Loucy (cell line): ENCODE measurements at regions not wholly inside any gene's neighbourhood (a gene's known extent, or its start where the extent isn't known, plus 50 kb on each side); places are given as distances from the start of the nearest gene placed in this dataset.

Experiments used
- H2AFZ ChIP-seq: fragments of 200-600 bp; sonication (generic); 2 replicates; pipeline ENCODE4 v1.6.0; 2016; ENCODE audit warnings: antibody characterized with exemption, mild to moderate bottlenecking, low read length, moderate library complexity
- H3F3A ChIP-seq: fragments of 200-600 bp; 2 replicates; pipeline ENCODE4 v1.6.0; 2016; ENCODE audit warnings: antibody characterized with exemption, low read depth, mild to moderate bottlenecking
- H3K27me3 ChIP-seq: fragments of 200-600 bp; sonication (generic); 2 replicates; pipeline ENCODE4 v1.6.1; 2014; ENCODE audit warnings: low read length, mild to moderate bottlenecking; ENCODE audit not compliant: insufficient read depth, poor library complexity, severe bottlenecking
- H3K36me3 ChIP-seq: fragments of 200-600 bp; sonication (generic); 2 replicates; pipeline ENCODE4 v1.6.1; 2016; ENCODE audit warnings: low read length; ENCODE audit not compliant: insufficient read depth
- H3K4me1 ChIP-seq: fragments of 200-600 bp; sonication (generic); 2 replicates; pipeline ENCODE4 v1.5.1; 2014; ENCODE audit warnings: low read length, mild to moderate bottlenecking; ENCODE audit not compliant: insufficient read depth, poor library complexity, severe bottlenecking
- H3K4me2 ChIP-seq: fragments of 200-600 bp; sonication (generic); 2 replicates; pipeline ENCODE4 v1.6.0; 2014; ENCODE audit warnings: antibody characterized with exemption, low read length, low read depth, mild to moderate bottlenecking; ENCODE audit not compliant: poor library complexity, severe bottlenecking
- H3K4me3 ChIP-seq: fragments of 200-600 bp; sonication (generic); 2 replicates; pipeline ENCODE4 v1.5.1; 2014; ENCODE audit warnings: low read length, mild to moderate bottlenecking, mixed read lengths; ENCODE audit not compliant: poor library complexity, severe bottlenecking
- H3K79me2 ChIP-seq: fragments of 200-600 bp; sonication (generic); 2 replicates; pipeline ENCODE4 v1.6.1; 2014; ENCODE audit warnings: low read length; ENCODE audit not compliant: insufficient read depth
- H3K9ac ChIP-seq: fragments of 200-600 bp; sonication (generic); 2 replicates; pipeline ENCODE4 v1.6.0; 2014; ENCODE audit warnings: mild to moderate bottlenecking, low read depth, low read length, moderate library complexity; ENCODE audit not compliant: poor library complexity, severe bottlenecking
- H3K9me2 ChIP-seq: fragments of 200-600 bp; sonication (generic); replicated peaks from 2 replicates; pipeline ENCODE4 v1.6.1; 2016; ENCODE audit warnings: low read depth, low read length, mixed read lengths
- H3K9me3 ChIP-seq: fragments of 200-600 bp; sonication (generic); 2 replicates; pipeline ENCODE4 v1.6.1; 2014; ENCODE audit warnings: mild to moderate bottlenecking, antibody characterized with exemption, low read length, low read depth; ENCODE audit not compliant: insufficient read depth
- H4K20me1 ChIP-seq: fragments of 200-600 bp; sonication (generic); 2 replicates; pipeline ENCODE4 v1.6.0; 2014; ENCODE audit warnings: antibody characterized with exemption, low read length, mild to moderate bottlenecking; ENCODE audit not compliant: insufficient read depth, poor library complexity, severe bottlenecking
- EZH2phosphoT487 ChIP-seq: fragments of 200-600 bp; IDR thresholded peaks from 2 replicates; pipeline ENCODE4 v1.6.1; 2018; ENCODE audit warnings: antibody characterized with exemption, mild to moderate bottlenecking, moderate library complexity, borderline replicate concordance
- TF ChIP-seq, protein P1 (sequence below): fragments of 200-600 bp; sonication (generic); conservative IDR thresholded peaks from 2 replicates; pipeline ENCODE4 v1.5.1; 2014; ENCODE audit warnings: mild to moderate bottlenecking, antibody characterized with exemption, low read length

DNA sequence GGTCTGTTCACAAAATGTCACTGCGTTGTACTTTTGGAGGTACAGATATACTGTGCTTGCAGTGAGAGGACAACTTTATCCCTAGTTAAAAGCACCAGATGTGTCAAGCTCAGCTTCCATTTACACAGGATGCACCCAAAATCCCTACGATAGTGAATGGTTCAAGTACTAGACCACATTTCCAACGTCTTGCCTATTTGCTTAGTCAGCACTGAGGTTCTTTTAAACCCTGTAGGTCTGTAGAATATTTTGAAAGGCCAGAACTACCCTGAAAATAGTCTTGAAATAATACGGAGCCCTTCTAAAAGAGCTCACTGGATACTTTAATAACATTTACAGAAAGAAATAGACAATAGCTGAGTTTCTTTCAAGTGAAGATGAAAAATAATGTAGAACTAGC lies 466.1 kb downstream of the FUT8 start:
- Histone ChIP-seq H3K9ac (no peak overlapping the region), H3K27me3 (no peaks in the 10 kb centered on the region), H4K20me1 (no peaks in the 10 kb centered on the region), H3K9me3 (0 out of 2 replicates have a peak, but pooled peaks cover 3% of the 10 kb centered on the region), H3K36me3 (no peaks in the 10 kb centered on the region), H3K4me3 (no peak overlapping the region), H3K9me2 (no peaks in the 10 kb centered on the region), H3K4me2 (no peak overlapping the region), H3F3A (no peaks in the 10 kb centered on the region), H3K79me2 (no peaks in the 10 kb centered on the region), H3K4me1 (peaks cover 19% of the 10 kb centered on the region), H2AFZ (no peak overlapping the region)
- TF ChIP-seq EZH2phosphoT487 = no peak
- TF ChIP-seq, protein P1, sequence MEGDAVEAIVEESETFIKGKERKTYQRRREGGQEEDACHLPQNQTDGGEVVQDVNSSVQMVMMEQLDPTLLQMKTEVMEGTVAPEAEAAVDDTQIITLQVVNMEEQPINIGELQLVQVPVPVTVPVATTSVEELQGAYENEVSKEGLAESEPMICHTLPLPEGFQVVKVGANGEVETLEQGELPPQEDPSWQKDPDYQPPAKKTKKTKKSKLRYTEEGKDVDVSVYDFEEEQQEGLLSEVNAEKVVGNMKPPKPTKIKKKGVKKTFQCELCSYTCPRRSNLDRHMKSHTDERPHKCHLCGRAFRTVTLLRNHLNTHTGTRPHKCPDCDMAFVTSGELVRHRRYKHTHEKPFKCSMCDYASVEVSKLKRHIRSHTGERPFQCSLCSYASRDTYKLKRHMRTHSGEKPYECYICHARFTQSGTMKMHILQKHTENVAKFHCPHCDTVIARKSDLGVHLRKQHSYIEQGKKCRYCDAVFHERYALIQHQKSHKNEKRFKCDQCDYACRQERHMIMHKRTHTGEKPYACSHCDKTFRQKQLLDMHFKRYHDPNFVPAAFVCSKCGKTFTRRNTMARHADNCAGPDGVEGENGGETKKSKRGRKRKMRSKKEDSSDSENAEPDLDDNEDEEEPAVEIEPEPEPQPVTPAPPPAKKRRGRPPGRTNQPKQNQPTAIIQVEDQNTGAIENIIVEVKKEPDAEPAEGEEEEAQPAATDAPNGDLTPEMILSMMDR = no peak

- Histone ChIP-seq H3K9me2 (no peaks in the 10 kb centered on the region), H4K20me1 (no peaks in the 10 kb centered on the region), H3K4me1 (peaks cover 19% of the 10 kb centered on the region), H2AFZ (no peak overlapping the region), H3K27me3 (no peaks in the 10 kb centered on the region), H3K36me3 (no peaks in the 10 kb centered on the region), H3K79me2 (no peaks in the 10 kb centered on the region), H3K4me3 (no peak overlapping the region), H3F3A (no peaks in the 10 kb centered on the region), H3K9ac (no peak overlapping the region), H3K9me3 (0 out of 2 replicates have a peak, but pooled peaks cover 3% of the 10 kb centered on the region), H3K4me2 (peak overlapping the region; percentile 1)
- TF ChIP-seq, protein P1 = no peak
- TF ChIP-seq EZH2phosphoT487 = no peak
These were observed 466.9 kb downstream of the FUT8 start for GRCh38 chr14:65879248-65880009.

- Histone ChIP-seq H3K4me1 (peaks cover 19% of the 10 kb centered on the region), H3K9me3 (0 out of 2 replicates have a peak, but pooled peaks cover 3% of the 10 kb centered on the region), H3K36me3 (no peaks in the 10 kb centered on the region), H3K27me3 (no peaks in the 10 kb centered on the region), H3K9ac (no peak overlapping the region), H4K20me1 (no peaks in the 10 kb centered on the region), H3K4me2 (no peak overlapping the region), H3K79me2 (no peaks in the 10 kb centered on the region), H2AFZ (peak overlapping the region; percentile 6), H3K4me3 (no peak overlapping the region), H3K9me2 (no peaks in the 10 kb centered on the region), H3F3A (no peaks in the 10 kb centered on the region)
- TF ChIP-seq, protein P1 = no peak
- TF ChIP-seq EZH2phosphoT487 = no peak
These were observed 468.0 kb downstream of the FUT8 start for GRCh38 chr14:65880507-65880906.
